H9 (cell line): ENCODE measurements at regions not wholly inside any gene's neighbourhood (a gene's known extent, or its start where the extent isn't known, plus 50 kb on each side); places are given as distances from the start of the nearest gene placed in this dataset.

Experiments used
- DNase-seq: peaks from one replicate; pipeline ENCODE4 v3.0.0-alpha.2; 2017
- H2AFZ ChIP-seq: one replicate; pipeline ENCODE4 v1.6.1; 2013; ENCODE audit warnings: mild to moderate bottlenecking, low read length, control low read depth, moderate library complexity
- H2AK5ac ChIP-seq: 2 replicates; pipeline ENCODE4 v1.6.1; 2013; ENCODE audit warnings: low read length, control low read depth, mixed read lengths; ENCODE audit not compliant: insufficient read length
- H2BK120ac ChIP-seq: one replicate; pipeline ENCODE4 v1.6.1; 2013; ENCODE audit warnings: low read depth, mild to moderate bottlenecking, low read length, control low read depth, inconsistent platforms; ENCODE audit not compliant: poor library complexity, severe bottlenecking
- H2BK12ac ChIP-seq: 2 replicates; pipeline ENCODE4 v1.6.1; 2013; ENCODE audit warnings: low read length, control low read depth, mixed read lengths, low read depth; ENCODE audit not compliant: insufficient read length
- H2BK15ac ChIP-seq: 2 replicates; pipeline ENCODE4 v1.6.1; 2013; ENCODE audit warnings: low read depth, low read length, control low read depth
- H2BK20ac ChIP-seq: one replicate; pipeline ENCODE4 v1.6.1; 2013; ENCODE audit warnings: low read depth, mild to moderate bottlenecking, low read length, control low read depth, inconsistent platforms; ENCODE audit not compliant: poor library complexity, severe bottlenecking
- H2BK5ac ChIP-seq: 2 replicates; pipeline ENCODE4 v1.6.1; 2013; ENCODE audit warnings: low read length, control low read depth, mixed read lengths; ENCODE audit not compliant: insufficient read length
- H3K14ac ChIP-seq: 2 replicates; pipeline ENCODE4 v1.6.1; 2013; ENCODE audit warnings: low read length, control low read depth; ENCODE audit not compliant: insufficient read depth
- H3K18ac ChIP-seq: 2 replicates; pipeline ENCODE4 v1.6.1; 2013; ENCODE audit warnings: low read depth, mild to moderate bottlenecking, mixed read lengths, low read length, control low read depth; ENCODE audit not compliant: insufficient read length
- H3K23ac ChIP-seq: 2 replicates; pipeline ENCODE4 v1.6.1; 2013; ENCODE audit warnings: low read length, control low read depth, mixed read lengths, low read depth; ENCODE audit not compliant: insufficient read length
- H3K23me2 ChIP-seq: 2 replicates; pipeline ENCODE4 v1.6.1; 2013; ENCODE audit warnings: low read depth, mild to moderate bottlenecking, mixed read lengths, low read length, control low read depth; ENCODE audit not compliant: insufficient read length, poor library complexity, severe bottlenecking
- H3K27ac ChIP-seq: 2 replicates; pipeline ENCODE4 v1.5.1; 2013; ENCODE audit warnings: low read length, control low read depth, mixed read lengths, low read depth; ENCODE audit not compliant: insufficient read length
- H3K27me3 ChIP-seq: 2 replicates; pipeline ENCODE4 v1.6.1; 2013; ENCODE audit warnings: low read length, control low read depth, inconsistent platforms; ENCODE audit not compliant: insufficient read depth
- H3K4ac ChIP-seq: 2 replicates; pipeline ENCODE4 v1.6.1; 2013; ENCODE audit warnings: low read depth, mild to moderate bottlenecking, control low read depth, inconsistent platforms, low read length, moderate library complexity
- H3K4me1 ChIP-seq: 2 replicates; pipeline ENCODE4 v1.6.1; 2013; ENCODE audit warnings: low read length, control low read depth, inconsistent platforms; ENCODE audit not compliant: insufficient read depth
- H3K4me2 ChIP-seq: 2 replicates; pipeline ENCODE4 v1.6.1; 2013; ENCODE audit warnings: low read length, control low read depth, mixed read lengths; ENCODE audit not compliant: insufficient read length, insufficient read depth
- H3K56ac ChIP-seq: 2 replicates; pipeline ENCODE4 v1.6.1; 2013; ENCODE audit warnings: low read depth, mild to moderate bottlenecking, mixed read lengths, low read length, control low read depth; ENCODE audit not compliant: insufficient read length
- H3K79me1 ChIP-seq: 2 replicates; pipeline ENCODE4 v1.6.1; 2013; ENCODE audit warnings: low read depth, mild to moderate bottlenecking, moderate library complexity, low read length, control low read depth, inconsistent platforms; ENCODE audit not compliant: insufficient read depth, poor library complexity, severe bottlenecking
- H3K79me2 ChIP-seq: 2 replicates; pipeline ENCODE4 v1.6.1; 2013; ENCODE audit warnings: low read length, control low read depth, inconsistent platforms; ENCODE audit not compliant: insufficient read depth
- H3K9ac ChIP-seq: 2 replicates; pipeline ENCODE4 v1.6.1; 2013; ENCODE audit warnings: low read length, control low read depth, mixed read lengths; ENCODE audit not compliant: insufficient read length; ENCODE audit errors: extremely low read depth
- H3K9me3 ChIP-seq: one replicate; pipeline ENCODE4 v1.6.1; 2013; ENCODE audit warnings: low read depth, low read length, inconsistent platforms; ENCODE audit not compliant: control insufficient read depth
- H3T11ph ChIP-seq: one replicate; pipeline ENCODE4 v1.6.1; 2013; ENCODE audit warnings: mild to moderate bottlenecking, low read length, control low read depth, inconsistent platforms
- H4K20me1 ChIP-seq: one replicate; pipeline ENCODE4 v1.6.1; 2013; ENCODE audit not compliant: control insufficient read depth, insufficient read length, insufficient read depth
- H4K5ac ChIP-seq: 2 replicates; pipeline ENCODE4 v1.6.1; 2013; ENCODE audit warnings: low read depth, mild to moderate bottlenecking, mixed read lengths, low read length, control low read depth; ENCODE audit not compliant: insufficient read length
- H4K8ac ChIP-seq: replicated peaks from 2 replicates; pipeline ENCODE4 v1.6.1; 2013; ENCODE audit warnings: low read length, control low read depth, mixed read lengths, low read depth; ENCODE audit not compliant: insufficient read length
- H4K91ac ChIP-seq: 2 replicates; pipeline ENCODE4 v1.6.1; 2013; ENCODE audit warnings: low read depth, mild to moderate bottlenecking, moderate library complexity, mixed read lengths, low read length, control low read depth; ENCODE audit not compliant: insufficient read length
- H3K27ac Mint-ChIP-seq, 3 experiments: 2 replicates in 2 of 3; 3 replicates in 1 of 3; pipeline ENCODE4 v1.8.0; 2020 to 2021; ENCODE audit warnings: mixed read lengths in 3 of 3, mild to moderate bottlenecking in 1 of 3, moderate library complexity in 1 of 3
- H3K27me3 Mint-ChIP-seq: 2 replicates; pipeline ENCODE4 v1.8.0; 2021; ENCODE audit warnings: low read depth, mild to moderate bottlenecking, moderate library complexity, mixed read lengths
- H3K36me3 Mint-ChIP-seq, 3 experiments: 2 replicates in 2 of 3; 3 replicates in 1 of 3; pipeline ENCODE4 v1.8.0; 2020 to 2021; ENCODE audit warnings: low read depth in 3 of 3, mixed read lengths in 3 of 3; ENCODE audit not compliant: insufficient read depth in 1 of 3
- H3K4me1 Mint-ChIP-seq, 2 experiments: 2 replicates each; pipeline ENCODE4 v1.8.0; 2020; ENCODE audit warnings: mixed read lengths in 2 of 2
- H3K4me3 Mint-ChIP-seq, 2 experiments: 2 replicates in 1 of 2; 3 replicates in 1 of 2; pipeline ENCODE4 v1.8.0; 2020 to 2021; ENCODE audit warnings: mild to moderate bottlenecking in 2 of 2, mixed read lengths in 2 of 2, moderate library complexity in 1 of 2
- H3K9me3 Mint-ChIP-seq, 2 experiments: 2 replicates in 1 of 2; 3 replicates in 1 of 2; pipeline ENCODE4 v1.8.0; 2020; ENCODE audit warnings: mild to moderate bottlenecking in 2 of 2, mixed read lengths in 2 of 2, moderate library complexity in 1 of 2
- WGBS: extraction: QIAGEN DNeasy Blood & Tissue Kit; methylation state at CpG from one replicate; pipeline ENCODE4 v1.1.7; 2013; ENCODE audit warnings: missing lambda C conversion rate, low lambda C conversion rate, mixed read lengths; ENCODE audit not compliant: insufficient read length; ENCODE audit errors: extremely low coverage; 5-methylcytosine and 5-hydroxymethylcytosine counted together
- TF ChIP-seq, protein P1 (sequence below): fragments of 200-600 bp; sonication (generic); conservative IDR thresholded peaks from 3 replicates; pipeline ENCODE4 v1.8.0; 2021; ENCODE audit warnings: antibody characterized with exemption, mild to moderate bottlenecking

DNA sequence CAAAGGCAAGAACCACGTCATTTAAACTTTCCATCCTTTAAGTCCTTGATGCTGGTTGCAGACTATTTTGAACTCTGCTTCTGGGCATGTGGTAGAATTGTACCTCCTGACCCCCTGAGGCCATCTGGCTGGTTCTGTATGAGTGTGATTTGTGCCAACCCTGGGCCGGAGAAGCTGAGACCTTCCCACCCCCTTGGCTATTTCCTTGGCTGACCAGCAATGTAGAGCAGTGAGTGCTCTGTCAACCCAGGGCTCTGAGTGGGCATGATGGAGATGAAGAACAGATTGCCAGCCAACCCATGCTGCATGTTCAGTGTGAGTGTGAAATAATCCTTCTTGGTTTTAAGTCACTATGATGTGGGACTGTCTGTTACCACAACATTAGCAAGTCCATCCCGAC is 82.1 kb upstream of the RASGRP1 start:
- no peak overlapping the region for H4K5ac ChIP-seq
- H3K4ac ChIP-seq: no peak overlapping the region
- no peak overlapping the region for H4K8ac ChIP-seq
- no peaks in the 10 kb centered on the region for H3K79me2 ChIP-seq
- no peaks in the 10 kb centered on the region for H3K79me1 ChIP-seq
- no peak overlapping the region for H3K56ac ChIP-seq
- H3K36me3 Mint-ChIP-seq: peaks cover 0 to 1% (median 0%) of the 10 kb centered on the region in 3 experiments; a peak in 1 of 7 replicates
- no peak overlapping the region for H3K4me3 Mint-ChIP-seq
- H3K9me3 Mint-ChIP-seq: peaks cover 0 to 3% of the 10 kb centered on the region in 2 experiments; a peak in 2 of 5 replicates
- no peak overlapping the region for H3K27ac Mint-ChIP-seq
- no peak overlapping the region for H3K9ac ChIP-seq
- no peak overlapping the region for H3K23ac ChIP-seq
- H2BK120ac ChIP-seq: no peak overlapping the region
- H2AFZ ChIP-seq: no peak overlapping the region
- H3K4me1 ChIP-seq: no peaks in the 10 kb centered on the region; the same call in 1 of the 2 replicates
- no peak overlapping the region for H2AK5ac ChIP-seq
- H3K23me2 ChIP-seq: no peaks in the 10 kb centered on the region
- no peaks in the 10 kb centered on the region for H3K9me3 ChIP-seq
- H3K4me1 Mint-ChIP-seq: peaks cover 8 to 12% of the 10 kb centered on the region in 2 experiments; a peak in 3 of 4 replicates
- H3K27ac ChIP-seq: no peak overlapping the region
- no peaks in the 10 kb centered on the region for H4K20me1 ChIP-seq
- H2BK5ac ChIP-seq: no peak overlapping the region
- no peak overlapping the region for H2BK12ac ChIP-seq
- H3K27me3 ChIP-seq: no peaks in the 10 kb centered on the region
- H3K18ac ChIP-seq: no peak overlapping the region
- DNase-seq: no peak
- H3K4me2 ChIP-seq: no peak overlapping the region
- H2BK20ac ChIP-seq: no peak overlapping the region
- H3T11ph ChIP-seq: no peak overlapping the region
- TF ChIP-seq, protein P1, sequence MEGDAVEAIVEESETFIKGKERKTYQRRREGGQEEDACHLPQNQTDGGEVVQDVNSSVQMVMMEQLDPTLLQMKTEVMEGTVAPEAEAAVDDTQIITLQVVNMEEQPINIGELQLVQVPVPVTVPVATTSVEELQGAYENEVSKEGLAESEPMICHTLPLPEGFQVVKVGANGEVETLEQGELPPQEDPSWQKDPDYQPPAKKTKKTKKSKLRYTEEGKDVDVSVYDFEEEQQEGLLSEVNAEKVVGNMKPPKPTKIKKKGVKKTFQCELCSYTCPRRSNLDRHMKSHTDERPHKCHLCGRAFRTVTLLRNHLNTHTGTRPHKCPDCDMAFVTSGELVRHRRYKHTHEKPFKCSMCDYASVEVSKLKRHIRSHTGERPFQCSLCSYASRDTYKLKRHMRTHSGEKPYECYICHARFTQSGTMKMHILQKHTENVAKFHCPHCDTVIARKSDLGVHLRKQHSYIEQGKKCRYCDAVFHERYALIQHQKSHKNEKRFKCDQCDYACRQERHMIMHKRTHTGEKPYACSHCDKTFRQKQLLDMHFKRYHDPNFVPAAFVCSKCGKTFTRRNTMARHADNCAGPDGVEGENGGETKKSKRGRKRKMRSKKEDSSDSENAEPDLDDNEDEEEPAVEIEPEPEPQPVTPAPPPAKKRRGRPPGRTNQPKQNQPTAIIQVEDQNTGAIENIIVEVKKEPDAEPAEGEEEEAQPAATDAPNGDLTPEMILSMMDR: no peak
- H2BK15ac ChIP-seq: no peak overlapping the region
- WGBS: no CpG with 5 or more reads among the region's 3 CpGs
- no peak overlapping the region for H4K91ac ChIP-seq
- peaks cover 14% of the 10 kb centered on the region for H3K27me3 Mint-ChIP-seq
- H3K14ac ChIP-seq: no peak overlapping the region
